ENCODE measurements at regions not wholly inside any gene's neighbourhood (a gene's known extent, or its start where the extent isn't known, plus 50 kb on each side); places are given as distances from the start of the nearest gene placed in this dataset.

DNA sequence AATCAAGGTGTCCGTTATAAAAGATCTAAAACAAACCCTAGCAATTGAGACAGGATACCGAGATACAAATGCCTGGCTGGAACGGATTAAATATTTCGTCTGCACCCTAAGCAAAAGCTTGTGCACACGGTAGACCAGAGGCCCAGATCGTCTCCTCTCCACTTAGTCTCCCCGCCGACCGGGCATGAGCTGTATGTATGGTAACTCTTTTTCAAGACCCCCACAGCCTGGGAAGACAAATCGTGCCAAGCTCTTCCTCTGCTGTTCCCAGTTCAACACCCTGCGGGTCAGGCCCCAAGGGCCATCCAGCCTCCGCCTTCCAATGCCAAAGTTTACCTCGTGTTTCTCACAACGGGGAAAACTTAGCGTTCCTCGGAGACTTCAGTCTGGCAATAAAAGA, 285.7 kb upstream of the GALNT17 start:
- Histone ChIP-seq H3K36me3 (no peaks in the 10 kb centered on the region), H3K4me3 (no peak overlapping the region)
- 91% methylated on average over 16 of the region's 16 CpGs for WGBS, 2 donors

DNA sequence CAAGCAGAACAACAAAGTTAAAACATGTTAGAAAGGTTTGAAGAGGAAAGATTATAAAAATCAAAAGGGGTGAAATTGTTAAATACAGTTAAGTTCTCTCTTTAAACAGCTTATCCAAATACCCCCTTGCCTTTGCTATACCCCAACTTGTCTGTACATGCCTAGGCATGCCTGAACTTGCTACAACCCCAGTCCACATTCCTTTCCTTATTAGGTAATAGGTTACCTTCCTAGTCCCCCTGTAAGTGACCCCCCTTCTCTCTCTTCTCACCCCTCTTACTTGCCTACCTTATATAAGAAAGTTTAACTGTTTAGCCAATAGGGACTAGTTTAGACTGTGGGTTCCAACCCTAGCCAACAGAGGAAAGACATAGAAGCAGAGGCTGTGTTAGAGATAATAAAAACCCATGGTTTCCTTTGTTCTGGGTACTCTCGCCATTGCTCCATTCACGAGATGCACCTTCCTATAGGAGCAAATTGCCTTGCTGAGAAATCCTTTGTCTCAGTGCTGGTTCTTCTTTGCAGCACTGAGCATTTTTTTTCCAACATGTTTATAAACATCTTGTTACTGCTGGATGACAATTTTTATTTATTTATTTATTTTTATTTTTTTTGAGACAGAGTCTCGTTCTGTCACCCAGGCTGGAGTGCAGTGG, 282.2 kb upstream of the GALNT17 start:
- no peaks in the 10 kb centered on the region for H3K36me3 ChIP-seq
- no peaks in the 10 kb centered on the region for H3K27me3 ChIP-seq
- no peak overlapping the region for H3K4me3 ChIP-seq
- peaks cover 0 to 8% (median 2%) of the 10 kb centered on the region in 4 donors for H3K9me3 ChIP-seq
- no peak overlapping the region for H3K27ac ChIP-seq
- 90 to 92% methylated on average over 3 of the region's 3 CpGs for WGBS, 2 donors
- ATAC-seq (ENCODE audit: low FRiP score in 2 of 2) (no peak), DNase-seq (no peak)
- no peak for TF ChIP-seq CTCF (IDR thresholded peaks at IDR 0.05)
- TF ChIP-seq POLR2AphosphoS5 (IDR thresholded peaks at IDR 0.05) = no peak
- no peaks in the 10 kb centered on the region for H3K4me1 ChIP-seq

More for the DNA sequence above, 285.7 kb upstream of the GALNT17 start:
- no peak overlapping the region for H3K27ac ChIP-seq
- no peak for DNase-seq
- H3K4me1 ChIP-seq = no peaks in the 10 kb centered on the region
- H3K27me3 ChIP-seq = no peaks in the 10 kb centered on the region
- no peak for ATAC-seq (ENCODE audit: low FRiP score in 2 of 2)
- H3K9me3 ChIP-seq = peaks cover 0 to 8% (median 2%) of the 10 kb centered on the region in 4 donors
- no peak for TF ChIP-seq POLR2A (IDR thresholded peaks at IDR 0.05)
- no peak for TF ChIP-seq CTCF (IDR thresholded peaks at IDR 0.05)
- TF ChIP-seq EP300 (IDR thresholded peaks at IDR 0.05) = no peak
- no peak for TF ChIP-seq POLR2AphosphoS5 (IDR thresholded peaks at IDR 0.05)

DNA sequence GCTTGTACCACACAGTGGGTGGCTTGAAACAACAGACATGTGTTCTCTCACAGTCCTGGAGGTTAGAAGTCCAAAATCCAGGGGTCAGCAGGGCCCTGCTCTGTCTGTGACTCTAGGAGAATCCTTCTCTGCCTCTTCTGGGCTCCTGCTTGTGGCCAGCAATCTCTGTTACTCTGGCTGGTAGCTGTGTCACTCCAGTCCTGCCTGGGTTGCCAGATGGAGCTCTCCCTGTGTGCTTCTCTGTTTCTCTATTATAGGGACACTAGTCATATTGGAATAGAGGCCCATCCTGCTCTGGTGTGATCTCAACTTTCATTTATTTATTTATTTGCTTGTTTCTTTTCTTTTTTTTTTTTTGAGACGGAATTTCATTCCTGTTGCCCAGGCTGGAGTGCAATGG, 276.6 kb upstream of the GALNT17 start:
- WGBS, 2 donors = 85 to 93% methylated on average over 1 of the region's 1 CpG
- TF ChIP-seq CTCF (IDR thresholded peaks at IDR 0.05) = no peak
- no peak for TF ChIP-seq POLR2A (IDR thresholded peaks at IDR 0.05)
- TF ChIP-seq POLR2AphosphoS5 (IDR thresholded peaks at IDR 0.05) = no peak
- TF ChIP-seq EP300 (IDR thresholded peaks at IDR 0.05) = no peak
- ATAC-seq (ENCODE audit: low FRiP score in 2 of 2) = no peak

DNA sequence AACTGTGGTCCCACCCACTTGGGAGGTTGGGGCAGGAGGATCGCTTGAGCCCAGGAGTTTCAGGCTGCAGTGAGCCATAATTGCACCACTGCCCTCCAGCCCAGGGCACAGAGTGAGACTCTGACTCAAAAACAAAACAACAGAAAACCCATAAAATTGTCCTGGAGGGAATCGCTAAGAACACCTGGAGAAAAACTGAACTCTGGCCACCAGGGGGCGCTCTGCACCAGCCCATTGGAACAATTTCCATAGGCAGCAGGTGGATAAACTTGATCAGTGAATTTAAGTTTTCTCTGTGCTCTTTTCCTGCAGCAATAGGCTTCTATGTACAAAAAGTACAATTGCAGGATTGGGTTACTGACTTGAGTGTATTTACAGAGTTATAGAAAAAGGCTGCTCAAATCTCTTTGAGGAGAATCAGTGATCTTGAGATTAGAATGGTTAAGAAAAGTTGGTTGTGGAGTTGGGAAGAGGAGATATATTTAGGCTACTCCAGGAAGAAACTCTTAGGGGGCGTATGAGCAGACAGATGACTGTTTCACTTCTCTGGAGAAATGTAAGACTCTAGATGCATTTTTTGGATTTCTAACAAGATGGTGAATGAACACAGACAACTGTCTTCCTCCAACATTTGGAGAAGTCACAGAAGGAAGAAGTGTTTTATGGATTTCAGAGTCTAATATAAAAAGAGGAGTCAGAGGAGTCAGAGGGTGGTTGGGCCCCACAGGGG, 274.9 kb upstream of the GALNT17 start:
- Histone ChIP-seq H3K27ac (no peak overlapping the region), H3K9me3 (no peaks in the 10 kb centered on the region), H3K4me1 (no peaks in the 10 kb centered on the region), H3K36me3 (no peaks in the 10 kb centered on the region), H3K4me3 (no peak overlapping the region), H3K27me3 (no peaks in the 10 kb centered on the region)
- TF ChIP-seq CTCF (IDR thresholded peaks at IDR 0.05) (peak; percentile 46 to 81 (median 69)), EP300 (IDR thresholded peaks at IDR 0.05) (no peak)
- peak in 1 of 2 donors; percentile 40 for ATAC-seq (ENCODE audit: low FRiP score in 2 of 2)
- DNase-seq = peak in 1 of 2 donors; percentile 49
- WGBS, 2 donors = 8% methylated on average over 4 of the region's 4 CpGs

More for the DNA sequence above, 276.6 kb upstream of the GALNT17 start:
- no peak for DNase-seq
- Histone ChIP-seq H3K4me1 (no peaks in the 10 kb centered on the region), H3K9me3 (no peaks in the 10 kb centered on the region), H3K36me3 (no peaks in the 10 kb centered on the region), H3K27ac (no peak overlapping the region), H3K27me3 (no peaks in the 10 kb centered on the region), H3K4me3 (no peak overlapping the region)

Measured in upper lobe of left lung (tissue), 6 donors.